GM12864 (cell line): ENCODE measurements at regions not wholly inside any gene's neighbourhood (a gene's known extent, or its start where the extent isn't known, plus 50 kb on each side); places are given as distances from the start of the nearest gene placed in this dataset.
"Not testable (repeated sequence)": the region's sequence is repeated elsewhere in the genome, so short reads cannot be mapped to it uniquely, and the experiment has no call there.

Source experiments
- DNase-seq: peaks from one replicate; pipeline ENCODE4 v3.0.0-alpha.2; 2011; ENCODE audit warnings: low read depth
- H3K4me3 ChIP-seq: 2 replicates; pipeline ENCODE4 v1.5.1; 2011; ENCODE audit warnings: mild to moderate bottlenecking, low read depth, low read length, control low read depth
- CTCF ChIP-seq: IDR thresholded peaks from 2 replicates; pipeline ENCODE4 v1.5.1; 2011; ENCODE audit warnings: low read depth, mild to moderate bottlenecking, moderate library complexity, low read length, control low read depth, inconsistent platforms; ENCODE audit errors: missing control alignments

DNA sequence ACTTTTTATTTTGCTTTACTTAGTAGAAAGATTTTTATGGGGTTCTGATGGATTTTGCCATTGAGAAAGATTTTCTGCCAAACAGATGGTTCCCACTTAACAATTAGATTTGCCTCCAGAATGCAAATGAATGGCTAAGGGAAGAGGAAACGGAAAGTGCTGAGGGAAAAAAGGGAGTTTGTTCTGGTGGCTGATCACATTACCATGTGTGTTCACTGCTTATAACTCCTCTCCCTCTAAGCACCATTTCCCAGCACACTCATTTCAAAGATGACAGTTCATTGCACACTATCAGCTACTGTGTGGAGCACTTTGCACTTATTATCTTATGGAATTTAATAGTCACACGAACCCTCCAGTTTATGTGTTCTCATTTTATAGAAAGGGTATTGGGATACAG, 68.0 kb upstream of the GRID2 start:
- DNase-seq = no peak
- no peak for TF ChIP-seq CTCF

GRCh38 chr4:92236877-92237276, 66.9 kb upstream of the GRID2 start:
- no peak overlapping the region for H3K4me3 ChIP-seq
- DNase-seq = no peak
- no peak for TF ChIP-seq CTCF

More for the DNA sequence above, 68.0 kb upstream of the GRID2 start:
- no peak overlapping the region for H3K4me3 ChIP-seq

GRCh38 chr4:92237559-92237958, 66.2 kb upstream of the GRID2 start:
- DNase-seq = no peak
- no peak overlapping the region for H3K4me3 ChIP-seq
- TF ChIP-seq CTCF = no peak

DNA sequence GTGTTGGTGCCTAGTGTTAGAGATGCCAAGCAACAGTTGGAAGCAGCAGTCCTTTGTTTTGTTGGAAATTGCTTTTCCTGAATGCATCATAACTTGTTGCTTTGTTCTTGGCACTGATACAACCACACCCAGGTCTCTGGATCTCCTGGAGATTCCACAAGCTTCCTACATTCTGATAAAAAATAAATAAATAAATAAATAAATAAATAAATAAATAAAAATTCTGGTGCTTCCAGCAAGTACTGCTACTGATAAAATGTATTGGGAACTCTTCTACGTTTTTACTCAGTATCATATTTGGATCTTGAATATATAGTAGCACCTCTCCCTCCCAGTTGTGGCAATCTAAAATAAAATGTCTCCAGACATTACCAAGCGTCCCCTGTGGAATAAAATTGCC, 62.7 kb upstream of the GRID2 start:
- DNase-seq = no peak
- no peak for TF ChIP-seq CTCF

DNA sequence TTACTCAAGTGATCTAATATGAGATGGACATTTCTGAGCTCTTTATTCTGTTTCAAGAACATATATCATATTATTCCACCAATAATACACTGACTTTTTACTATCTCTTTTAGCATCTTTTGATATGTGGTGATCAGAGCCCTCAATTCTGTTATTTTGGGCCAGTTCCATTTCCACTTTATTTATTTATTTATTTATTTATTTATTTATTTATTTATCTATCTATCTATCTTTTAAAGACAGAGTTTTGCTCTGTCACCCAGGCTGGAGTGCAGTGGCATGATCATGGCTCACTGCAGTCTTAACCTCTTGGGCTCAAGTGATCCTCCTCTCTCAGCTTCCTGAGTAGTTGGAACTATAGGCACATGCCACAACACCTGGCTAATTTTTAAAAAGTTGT, 57.4 kb upstream of the GRID2 start:
- DNase-seq = no peak
- no peak overlapping the region for H3K4me3 ChIP-seq
- TF ChIP-seq CTCF = no peak

More for the DNA sequence above, 62.7 kb upstream of the GRID2 start:
- no peak overlapping the region for H3K4me3 ChIP-seq

DNA sequence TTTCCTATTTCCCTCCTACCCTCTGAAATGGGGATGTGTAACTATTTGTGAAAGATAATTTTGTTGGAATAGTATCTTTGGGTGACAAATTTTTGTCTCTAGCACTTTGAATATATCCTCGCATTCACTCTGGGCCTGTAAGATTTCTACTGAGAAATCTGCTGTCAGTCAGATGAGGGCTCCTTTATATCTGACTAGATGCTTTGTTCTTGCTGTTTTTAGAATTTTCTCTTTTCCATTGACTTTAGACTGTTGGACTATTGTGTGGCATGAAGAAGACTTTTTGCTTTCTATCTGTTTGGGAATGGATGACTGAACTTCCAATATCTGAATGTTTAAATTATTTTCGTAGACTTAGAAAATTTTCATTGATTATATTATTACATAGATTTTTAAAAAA, 54.2 kb upstream of the GRID2 start:
- no peak overlapping the region for H3K4me3 ChIP-seq
- TF ChIP-seq CTCF = no peak
- DNase-seq = no peak

GRCh38 chr4:92251711-92252110, 52.1 kb upstream of the GRID2 start:
- no peak for DNase-seq
- no peak for TF ChIP-seq CTCF
- no peak overlapping the region for H3K4me3 ChIP-seq

GRCh38 chr4:92252358-92252757, 51.4 kb upstream of the GRID2 start:
- not testable (repeated sequence) for H3K4me3 ChIP-seq, DNase-seq
